HG03442 (cell line): ENCODE measurements at regions not wholly inside any gene's neighbourhood (a gene's known extent, or its start where the extent isn't known, plus 50 kb on each side); places are given as distances from the start of the nearest gene placed in this dataset.

Experiments used
- ATAC-seq: cut with Tn5 transposase; IDR thresholded peaks from one replicate; pipeline ENCODE4 v1.9.1; 2021; ENCODE audit warnings: mild to moderate bottlenecking, moderate library complexity; ENCODE audit not compliant: unreplicated experiment

DNA sequence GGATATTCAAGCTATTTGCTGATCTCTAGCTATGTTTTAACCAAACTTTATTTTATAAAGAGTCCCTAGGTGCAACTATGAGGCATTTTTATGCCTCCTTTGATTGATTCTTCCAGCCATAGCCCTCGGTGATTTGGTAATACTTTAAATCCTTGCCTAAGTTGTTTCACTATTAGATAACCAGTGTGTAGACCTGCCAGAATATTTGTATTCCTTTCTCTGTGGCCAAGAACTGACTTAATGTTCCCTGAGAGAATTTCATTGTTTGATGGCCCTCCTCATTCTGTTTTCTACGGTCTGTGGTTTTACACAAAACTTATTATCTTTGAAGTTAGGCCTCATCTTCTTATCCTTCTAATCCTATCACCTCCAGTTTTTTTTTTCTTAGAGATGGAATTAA lies 109.7 kb upstream of the MDGA2 start:
- ATAC-seq = no peak

GRCh38 chr14:47778631-47779030 lies 103.2 kb upstream of the MDGA2 start:
- ATAC-seq = no peak

GRCh38 chr14:47772652-47773051 lies 97.2 kb upstream of the MDGA2 start:
- ATAC-seq = no peak

DNA sequence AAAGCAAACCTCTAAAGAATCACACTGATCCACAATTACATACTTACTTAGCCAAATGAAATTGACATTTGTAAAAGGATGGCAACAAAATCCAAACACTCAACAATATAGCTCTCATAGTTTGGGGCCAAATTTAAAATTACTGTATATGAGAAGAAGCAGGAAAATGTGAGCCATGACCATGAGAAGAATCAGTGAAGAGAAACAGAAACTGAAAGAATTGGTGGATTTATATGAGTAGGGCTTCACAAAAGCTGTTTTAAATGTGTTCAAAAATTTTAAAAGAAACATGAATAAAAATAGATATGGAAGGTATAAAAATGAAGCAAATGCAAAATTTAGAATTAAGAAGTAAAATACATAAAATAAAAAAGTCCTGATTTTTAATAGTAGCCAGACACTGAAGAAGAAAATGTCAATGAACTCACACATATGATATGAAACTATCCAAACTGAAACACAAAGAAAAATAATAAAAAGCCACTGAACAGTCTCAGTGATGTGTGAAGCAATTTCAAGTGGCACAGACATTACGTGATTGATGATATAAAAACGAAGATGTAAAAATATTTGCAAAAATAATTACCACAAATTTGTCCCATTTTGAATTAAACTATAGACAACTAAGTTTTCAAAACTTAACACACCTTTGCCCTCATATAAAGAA lies 87.9 kb upstream of the MDGA2 start:
- ATAC-seq = peak; percentile 82

- ATAC-seq = no peak
Measured at GRCh38 chr14:47746986-47747385, 71.6 kb upstream of the MDGA2 start.

DNA sequence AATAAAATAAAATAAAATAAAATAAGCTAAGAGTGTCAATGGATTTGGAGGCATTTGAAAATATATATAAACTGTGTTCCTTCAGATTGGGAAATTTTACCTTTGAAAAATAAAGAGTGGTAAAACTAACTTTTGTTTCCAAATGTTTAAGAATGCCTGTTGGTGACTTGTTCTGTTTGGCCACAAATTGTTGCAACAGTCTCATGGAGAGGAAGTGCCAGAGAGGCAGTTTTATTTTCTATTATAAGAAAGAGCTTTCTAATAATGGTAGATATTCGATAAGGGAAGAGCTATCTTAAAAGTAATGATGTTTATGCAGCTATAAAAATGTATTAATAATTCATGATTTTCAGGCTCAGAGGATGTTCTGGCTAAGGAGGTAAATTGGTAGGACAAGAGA lies 68.8 kb upstream of the MDGA2 start:
- no peak for ATAC-seq

GRCh38 chr14:47739541-47739940 lies 64.1 kb upstream of the MDGA2 start:
- no peak for ATAC-seq

- ATAC-seq = no peak
Measured at GRCh38 chr14:47730296-47730695, 54.9 kb upstream of the MDGA2 start.
